GM23338 (cell line): ENCODE measurements at regions not wholly inside any gene's neighbourhood (a gene's known extent, or its start where the extent isn't known, plus 50 kb on each side); places are given as distances from the start of the nearest gene placed in this dataset.

Source experiments
- ATAC-seq: fragments of 200-7000 bp; cut with Tn5 transposase; 3 replicates; pipeline ENCODE4 v1.9.1; 2020
- DNase-seq: peaks from one replicate; pipeline ENCODE4 v3.0.0-alpha.2; 2015; ENCODE audit warnings: low spot score
- H2AFZ ChIP-seq: fragments of 200-600 bp; sonication (generic); 2 replicates; pipeline ENCODE4 v1.8.0; 2016; ENCODE audit warnings: antibody characterized with exemption, mild to moderate bottlenecking, moderate library complexity
- H3F3A ChIP-seq: fragments of 200-600 bp; sonication (generic); replicated peaks from 2 replicates; pipeline ENCODE4 v1.8.0; 2017; ENCODE audit warnings: antibody characterized with exemption, mixed run types, low read depth
- H3K27ac ChIP-seq: fragments of 200-600 bp; sonication (generic); 2 replicates; pipeline ENCODE4 v1.6.1; 2016; ENCODE audit warnings: low read depth
- H3K27me3 ChIP-seq: fragments of 200-600 bp; sonication (generic); 2 replicates; pipeline ENCODE4 v1.8.0; 2016; ENCODE audit warnings: mild to moderate bottlenecking, mixed run types, moderate library complexity; ENCODE audit not compliant: insufficient read depth
- H3K36me3 ChIP-seq: fragments of 200-600 bp; sonication (generic); 2 replicates; pipeline ENCODE4 v1.8.0; 2016; ENCODE audit warnings: mild to moderate bottlenecking; ENCODE audit not compliant: insufficient read depth
- H3K4me1 ChIP-seq: fragments of 200-600 bp; sonication (generic); 2 replicates; pipeline ENCODE4 v1.8.0; 2016; ENCODE audit warnings: mild to moderate bottlenecking, moderate library complexity; ENCODE audit not compliant: insufficient read depth
- H3K4me2 ChIP-seq: fragments of 200-600 bp; sonication (generic); 2 replicates; pipeline ENCODE4 v1.7.1; 2017; ENCODE audit warnings: mixed run types
- H3K4me3 ChIP-seq: fragments of 200-600 bp; sonication (generic); 2 replicates; pipeline ENCODE4 v1.6.1; 2016; ENCODE audit warnings: mixed run types
- H3K79me2 ChIP-seq: fragments of 200-600 bp; sonication (generic); replicated peaks from 2 replicates; pipeline ENCODE4 v1.8.0; 2017; ENCODE audit warnings: mild to moderate bottlenecking; ENCODE audit not compliant: insufficient read depth
- H3K9me2 ChIP-seq: fragments of 200-600 bp; sonication (generic); 2 replicates; pipeline ENCODE4 v1.8.0; 2017; ENCODE audit not compliant: insufficient read depth
- H4K20me1 ChIP-seq: fragments of 200-600 bp; sonication (generic); replicated peaks from 2 replicates; pipeline ENCODE4 v1.8.0; 2017; ENCODE audit warnings: mild to moderate bottlenecking; ENCODE audit not compliant: insufficient read depth
- H3K27ac Mint-ChIP-seq: 2 replicates; pipeline ENCODE4 v1.8.0; 2020; ENCODE audit warnings: inconsistent platforms, mild to moderate bottlenecking, moderate library complexity, mixed read lengths
- H3K27me3 Mint-ChIP-seq: 3 replicates; pipeline ENCODE4 v1.8.0; 2022; ENCODE audit warnings: low read depth, mild to moderate bottlenecking, moderate library complexity, mixed read lengths, inconsistent platforms; ENCODE audit not compliant: insufficient read depth, poor library complexity
- H3K36me3 Mint-ChIP-seq: 3 replicates; pipeline ENCODE4 v1.8.0; 2021; ENCODE audit warnings: low read depth, mild to moderate bottlenecking, inconsistent platforms, moderate library complexity, mixed read lengths
- H3K4me1 Mint-ChIP-seq: 3 replicates; pipeline ENCODE4 v1.8.0; 2020; ENCODE audit warnings: mild to moderate bottlenecking, inconsistent platforms, mixed read lengths
- H3K4me3 Mint-ChIP-seq: 3 replicates; pipeline ENCODE4 v1.8.0; 2021; ENCODE audit warnings: moderate library complexity, mild to moderate bottlenecking, inconsistent platforms, mixed read lengths
- H3K9me3 Mint-ChIP-seq: 3 replicates; pipeline ENCODE4 v1.8.0; 2020; ENCODE audit warnings: moderate library complexity, mild to moderate bottlenecking, inconsistent platforms, mixed read lengths
- CTCF ChIP-seq, 2 experiments: fragments of 200-600 bp in 1 of 2; sonication (generic) in 1 of 2; conservative IDR thresholded peaks; 2 replicates each; pipeline versions ENCODE4 v1.5.1 to v1.6.1; 2016 to 2017; ENCODE audit warnings: antibody characterized with exemption in 2 of 2, low read depth in 2 of 2, mild to moderate bottlenecking in 2 of 2, moderate library complexity in 1 of 2
- ETS1 ChIP-seq: IDR thresholded peaks from 2 replicates; pipeline ENCODE4 v1.6.1; 2016; ENCODE audit warnings: antibody characterized with exemption
- EZH2phosphoT487 ChIP-seq: fragments of 200-600 bp; sonication (generic); IDR thresholded peaks from one replicate; pipeline ENCODE4 v1.8.1; 2018; ENCODE audit warnings: antibody characterized with exemption; ENCODE audit not compliant: unreplicated experiment
- JUNB ChIP-seq: IDR thresholded peaks from one replicate; pipeline ENCODE4 v1.6.1; 2016; ENCODE audit warnings: antibody characterized with exemption; ENCODE audit not compliant: unreplicated experiment
- ZNF462 ChIP-seq: fragments of 250-450 bp; sonication (Bioruptor Pico); IDR thresholded peaks from 2 replicates; pipeline ENCODE4 v1.5.0; 2020; ENCODE audit warnings: mild to moderate bottlenecking, moderate library complexity

GRCh38 chr4:85291226-85291625, 183.7 kb upstream of the ARHGAP24 start (continued):
- TF ChIP-seq ZNF462 (CRISPR knock-in tag) = no peak
- TF ChIP-seq EZH2phosphoT487 = no peak

GRCh38 chr4:85298037-85298436, 176.9 kb upstream of the ARHGAP24 start:
- no peak overlapping the region for H2AFZ ChIP-seq
- Mint-ChIP-seq H3K36me3 (no peaks in the 10 kb centered on the region), H3K27ac (no peak overlapping the region), H3K4me3 (no peak overlapping the region), H3K27me3 (peaks cover 5% of the 10 kb centered on the region), H3K9me3 (no peaks in the 10 kb centered on the region), H3K4me1 (peaks cover 11% of the 10 kb centered on the region)
- no peak for DNase-seq
- no peaks in the 10 kb centered on the region for H4K20me1 ChIP-seq
- H3K4me1 ChIP-seq = peaks cover under 1% of the 10 kb centered on the region; the same call in 1 of the 2 replicates
- no peaks in the 10 kb centered on the region for H3K27me3 ChIP-seq
- ATAC-seq = no peak
- no peaks in the 10 kb centered on the region for H3K9me2 ChIP-seq
- H3K79me2 ChIP-seq = no peaks in the 10 kb centered on the region
- H3K4me2 ChIP-seq = no peak overlapping the region
- no peaks in the 10 kb centered on the region for H3F3A ChIP-seq
- H3K36me3 ChIP-seq = no peaks in the 10 kb centered on the region
- H3K4me3 ChIP-seq = no peak overlapping the region
- no peak overlapping the region for H3K27ac ChIP-seq
- TF ChIP-seq ETS1 (no peak), JUNB (no peak), ZNF462 (CRISPR knock-in tag) (no peak), CTCF (conservative IDR thresholded peaks at IDR 0.05; ENCODE audit: low read depth in 2 of 2) (no peak)
